ENCODE measurements at regions not wholly inside any gene's neighbourhood (a gene's known extent, or its start where the extent isn't known, plus 50 kb on each side); places are given as distances from the start of the nearest gene placed in this dataset.
"Not testable (repeated sequence)": the region's sequence is repeated elsewhere in the genome, so short reads cannot be mapped to it uniquely, and the experiment has no call there.

- Histone ChIP-seq H3K4me3 (ENCODE audit: low read depth, low read length) (no peak overlapping the region), H3K36me3 (replicated peaks) (no peaks in the 10 kb centered on the region), H3K27me3 (replicated peaks) (no peaks in the 10 kb centered on the region), H3K27ac (no peak overlapping the region)
- no peak for TF ChIP-seq CTCF (IDR thresholded peaks at IDR 0.05; ENCODE audit: low read depth, low read length, missing control alignments)
- no peak for DNase-seq
- in situ Hi-C loops (cut with HindIII; ENCODE audit: low pct_ligation_motif_present, low sequenced_read_pairs): no loop called here
Measured at GRCh38 chr6:66995669-66996068, 1288.6 kb upstream of the EYS start.

GRCh38 chr6:66993708-66994107 lies 1286.7 kb upstream of the EYS start:
- DNase-seq; H3K27ac ChIP-seq; H3K36me3 ChIP-seq (replicated peaks); in situ Hi-C loops (cut with HindIII; ENCODE audit: low pct_ligation_motif_present, low sequenced_read_pairs); H3K27me3 ChIP-seq (replicated peaks); H3K4me3 ChIP-seq (ENCODE audit: low read depth, low read length): not testable (repeated sequence)

GRCh38 chr6:66993272-66993671 lies 1286.2 kb upstream of the EYS start:
- Histone ChIP-seq H3K27me3 (replicated peaks) (no peaks in the 10 kb centered on the region), H3K27ac (no peak overlapping the region), H3K4me3 (ENCODE audit: low read depth, low read length) (no peak overlapping the region), H3K36me3 (replicated peaks) (no peaks in the 10 kb centered on the region)
- no peak for DNase-seq
- TF ChIP-seq CTCF (IDR thresholded peaks at IDR 0.05; ENCODE audit: low read depth, low read length, missing control alignments): no peak
- in situ Hi-C loops (cut with HindIII; ENCODE audit: low pct_ligation_motif_present, low sequenced_read_pairs): no loop called here

- Histone ChIP-seq H3K27ac (no peak overlapping the region), H3K27me3 (replicated peaks) (no peaks in the 10 kb centered on the region), H3K36me3 (replicated peaks) (no peaks in the 10 kb centered on the region), H3K4me3 (ENCODE audit: low read depth, low read length) (no peak overlapping the region)
- no peak for DNase-seq
- in situ Hi-C loops (cut with HindIII; ENCODE audit: low pct_ligation_motif_present, low sequenced_read_pairs): no loop called here
- no peak for TF ChIP-seq CTCF (IDR thresholded peaks at IDR 0.05; ENCODE audit: low read depth, low read length, missing control alignments)
Measured at GRCh38 chr6:66992660-66993059, 1285.6 kb upstream of the EYS start.

- Histone ChIP-seq H3K27me3 (replicated peaks) (no peaks in the 10 kb centered on the region), H3K27ac (no peak overlapping the region), H3K36me3 (replicated peaks) (no peaks in the 10 kb centered on the region), H3K4me3 (ENCODE audit: low read depth, low read length) (no peak overlapping the region)
- TF ChIP-seq CTCF (IDR thresholded peaks at IDR 0.05; ENCODE audit: low read depth, low read length, missing control alignments): no peak
- in situ Hi-C loops (cut with HindIII; ENCODE audit: low pct_ligation_motif_present, low sequenced_read_pairs): no loop called here
- DNase-seq: no peak
Measured at GRCh38 chr6:66986940-66987339, 1279.9 kb upstream of the EYS start.

- H3K36me3 ChIP-seq (replicated peaks): no peaks in the 10 kb centered on the region
- in situ Hi-C loops (cut with HindIII; ENCODE audit: low pct_ligation_motif_present, low sequenced_read_pairs): no loop called here
- no peak overlapping the region for H3K4me3 ChIP-seq (ENCODE audit: low read depth, low read length)
- no peak overlapping the region for H3K27ac ChIP-seq
- no peak for DNase-seq
- H3K27me3 ChIP-seq (replicated peaks): no peaks in the 10 kb centered on the region
- no peak for TF ChIP-seq CTCF (IDR thresholded peaks at IDR 0.05; ENCODE audit: low read depth, low read length, missing control alignments)
Measured at GRCh38 chr6:66985816-66986215, 1278.8 kb upstream of the EYS start.

Measured in brain microvascular endothelial cell (primary cell).